HepG2 (cell line): ENCODE measurements at regions not wholly inside any gene's neighbourhood (a gene's known extent, or its start where the extent isn't known, plus 50 kb on each side); places are given as distances from the start of the nearest gene placed in this dataset.

Source experiments
- ATAC-seq: fragments of 200-7000 bp; cut with Tn5 transposase; 3 replicates; pipeline ENCODE4 v1.9.1; 2020; ENCODE audit warnings: mild to moderate bottlenecking, moderate library complexity
- BruUV-seq: library from RNA; stranded (reverse); fragments of 400-500 nt; replicated peaks from 2 replicates; lab custom pipeline; 2021; lab: Mats Ljungman, UMichigan
- CTCF ChIA-PET: fragments of 300-600 bp; formaldehyde crosslinking; extraction: SDS; loops from one replicate; lab custom pipeline; 2021; ENCODE audit warnings: low total read pairs, inconsistent platforms, low intra/inter-chr PET ratio; lab: Yijun Ruan, JAX
- POLR2A ChIA-PET: fragments of 350-600 bp; sonication (Branson Sonifier 250); formaldehyde crosslinking; loops from one replicate; lab custom pipeline; 2020; ENCODE audit warnings: antibody characterized with exemption, inconsistent platforms; lab: Yijun Ruan, JAX
- DNase-seq: peaks from one replicate; pipeline ENCODE4 v3.0.0-alpha.2; 2015; ENCODE audit warnings: low spot score
- FAIRE-seq: peaks from 3 replicates; lab custom pipeline; 2011; peaks lifted over from hg19 to GRCh38; lab: Jason Lieb, UNC
- H2AFZ ChIP-seq: one replicate; pipeline ENCODE4 v1.6.1; 2011; ENCODE audit warnings: low read length, inconsistent platforms
- H3K27ac ChIP-seq: fragments of 300-600 bp; 3 replicates; pipeline ENCODE4 v1.8.0; 2011; ENCODE audit warnings: mixed run types, mild to moderate bottlenecking, mixed read lengths, low read length, inconsistent platforms; ENCODE audit not compliant: insufficient read depth; ENCODE audit errors: extremely low read length
- H3K27me3 ChIP-seq, 2 experiments: fragments of 200-600 bp in 1 of 2; 2 replicates in 1 of 2; 3 replicates in 1 of 2; pipeline versions ENCODE4 v1.6.0 to v1.8.0; 2011; ENCODE audit warnings: low read length in 2 of 2, mild to moderate bottlenecking in 2 of 2, moderate library complexity in 2 of 2, inconsistent platforms in 1 of 2; ENCODE audit not compliant: insufficient read depth in 2 of 2, control insufficient read depth in 1 of 2
- H3K36me3 ChIP-seq, 2 experiments: fragments of 200-600 bp in 1 of 2; replicated peaks in 1 of 2; 2 replicates in 1 of 2; 3 replicates in 1 of 2; pipeline versions ENCODE4 v1.5.1 to v1.8.0; 2011; ENCODE audit warnings: low read length in 2 of 2, inconsistent platforms in 1 of 2; ENCODE audit not compliant: insufficient read depth in 2 of 2, control insufficient read depth in 1 of 2
- H3K4me1 ChIP-seq: 2 replicates; pipeline ENCODE4 v1.5.1; 2012; ENCODE audit warnings: low read length, inconsistent platforms; ENCODE audit not compliant: insufficient read depth
- H3K4me2 ChIP-seq: 2 replicates; pipeline ENCODE4 v1.6.0; 2011; ENCODE audit warnings: low read depth, low read length, inconsistent platforms
- H3K4me3 ChIP-seq, 3 experiments: fragments of 200-600 bp in 1 of 3; sonication (generic), shearing (Covaris generic) in 1 of 3; replicated peaks in 1 of 3; 2 replicates each; pipeline ENCODE4 v1.5.1; 2011 to 2016; ENCODE audit warnings: low read length in 3 of 3, inconsistent platforms in 2 of 3, low read depth in 2 of 3, mild to moderate bottlenecking in 2 of 3, control low read depth in 1 of 3, mixed read lengths in 1 of 3; ENCODE audit not compliant: insufficient read depth in 1 of 3
- H3K79me2 ChIP-seq: one replicate; pipeline ENCODE4 v1.6.1; 2011; ENCODE audit warnings: low read length, inconsistent platforms; ENCODE audit not compliant: insufficient read depth
- H3K9ac ChIP-seq: 2 replicates; pipeline ENCODE4 v1.6.0; 2011; ENCODE audit warnings: mild to moderate bottlenecking, low read depth, low read length, inconsistent platforms; ENCODE audit not compliant: insufficient read depth
- H3K9me3 ChIP-seq: 2 replicates; pipeline ENCODE4 v1.5.1; 2012; ENCODE audit warnings: mild to moderate bottlenecking, low read length
- H4K20me1 ChIP-seq: 2 replicates; pipeline ENCODE4 v1.6.0; 2011; ENCODE audit warnings: inconsistent platforms, mild to moderate bottlenecking, low read length, moderate library complexity; ENCODE audit not compliant: insufficient read depth
- IRF2 ChIP-seq: IDR thresholded peaks from 2 replicates; pipeline ENCODE4 v1.6.1; 2018; ENCODE audit warnings: missing genetic modification reagents, missing compliant biosample characterization
- KDM1A ChIP-seq: IDR thresholded peaks from 2 replicates; pipeline ENCODE4 v1.6.1; 2016; ENCODE audit warnings: missing compliant biosample characterization
- MAF1 ChIP-seq: sonication (generic); formaldehyde crosslinking; IDR thresholded peaks from 2 replicates; pipeline ENCODE4 v1.5.0; 2020; ENCODE audit warnings: missing genetic modification reagents, borderline replicate concordance
- MAFK ChIP-seq, 2 experiments: IDR thresholded peaks in 1 of 2; conservative IDR thresholded peaks in 1 of 2; 2 replicates each; pipeline ENCODE4 v1.6.1; 2011; ENCODE audit warnings: improper control_type of control experiment in 2 of 2, low read length in 2 of 2
- MEIS2 ChIP-seq: sonication (generic); formaldehyde crosslinking; IDR thresholded peaks from 2 replicates; pipeline ENCODE4 v1.9.0; 2021; ENCODE audit warnings: mild to moderate bottlenecking, missing genetic modification reagents
- MTF1 ChIP-seq: sonication (generic); formaldehyde crosslinking; IDR thresholded peaks from 2 replicates; pipeline ENCODE4 v1.5.0; 2020; ENCODE audit warnings: missing genetic modification reagents
- NR3C1 ChIP-seq: sonication (generic); formaldehyde crosslinking; IDR thresholded peaks from 2 replicates; pipeline ENCODE4 v1.4.0; 2020; ENCODE audit warnings: missing genetic modification reagents
- SMAD1 ChIP-seq: sonication (generic); formaldehyde crosslinking; IDR thresholded peaks from 2 replicates; pipeline ENCODE4 v1.4.0; 2020; ENCODE audit warnings: missing genetic modification reagents, low read depth, mild to moderate bottlenecking, borderline replicate concordance
- SMARCE1 ChIP-seq: fragments of 450-650 bp; IDR thresholded peaks from 2 replicates; pipeline ENCODE4 v1.6.1; 2017; ENCODE audit warnings: borderline replicate concordance
- TGIF2 ChIP-seq: IDR thresholded peaks from 2 replicates; pipeline ENCODE4 v1.6.1; 2016; ENCODE audit warnings: control low read depth, missing compliant biosample characterization
- THAP8 ChIP-seq: sonication (generic); formaldehyde crosslinking; IDR thresholded peaks from 2 replicates; pipeline ENCODE4 v1.5.1; 2020; ENCODE audit warnings: missing genetic modification reagents, mild to moderate bottlenecking, borderline replicate concordance
- YEATS2 ChIP-seq: sonication (generic); formaldehyde crosslinking; IDR thresholded peaks from 2 replicates; pipeline ENCODE4 v1.4.0; 2020; ENCODE audit warnings: missing genetic modification reagents, borderline replicate concordance
- YY1 ChIP-seq: IDR thresholded peaks from 2 replicates; pipeline ENCODE4 v1.6.1; 2011; ENCODE audit warnings: low read length, low read depth, moderate library complexity, mild to moderate bottlenecking; ENCODE audit not compliant: insufficient read depth, insufficient replicate concordance
- ZBTB8A ChIP-seq: sonication (generic); formaldehyde crosslinking; IDR thresholded peaks from 2 replicates; pipeline ENCODE4 v1.4.0; 2020; ENCODE audit warnings: mild to moderate bottlenecking, low read depth, missing genetic modification reagents, borderline replicate concordance
- ZFAT ChIP-seq: sonication (generic); formaldehyde crosslinking; conservative IDR thresholded peaks from 2 replicates; pipeline ENCODE4 v1.8.1; 2023; ENCODE audit warnings: missing genetic modification reagents, inconsistent platforms
- ZNF138 ChIP-seq: sonication (generic); formaldehyde crosslinking; IDR thresholded peaks from 2 replicates; pipeline ENCODE4 v1.5.0; 2020; ENCODE audit warnings: mild to moderate bottlenecking, low read depth, missing genetic modification reagents
- ZNF264 ChIP-seq: sonication (generic); formaldehyde crosslinking; IDR thresholded peaks from 2 replicates; pipeline ENCODE4 v1.4.0; 2020; ENCODE audit warnings: missing genetic modification reagents
- ZNF280D ChIP-seq: sonication (generic); formaldehyde crosslinking; IDR thresholded peaks from 2 replicates; pipeline ENCODE4 v1.5.1; 2020; ENCODE audit warnings: mild to moderate bottlenecking, missing genetic modification reagents
- ZSCAN12 ChIP-seq: sonication (generic); formaldehyde crosslinking; IDR thresholded peaks from 2 replicates; pipeline ENCODE4 v1.9.0; 2021; ENCODE audit warnings: mild to moderate bottlenecking, missing genetic modification reagents
- WGBS: methylation state at CpG from one replicate; pipeline ENCODE4 v1.1.6; 2017; ENCODE audit warnings: low lambda C conversion rate; 5-methylcytosine and 5-hydroxymethylcytosine counted together
- in situ Hi-C: cut with HindIII; loops from 2 replicates; pipeline ENCODE4 v1.10.0; 2017; ENCODE audit warnings: low pct_unique_long_range_greater_than_20kb; ENCODE audit not compliant: extremely low pct_ligation_motif_present
- intact Hi-C: fragments of 100-400 bp; cut with micrococcal nuclease; formaldehyde crosslinking; loops from one replicate; pipeline ENCODE4 v1.10.0; 2022; ENCODE audit not compliant: unreplicated experiment
- TF ChIP-seq, protein P1 (sequence below): sonication (generic); formaldehyde crosslinking; IDR thresholded peaks from 2 replicates; pipeline ENCODE4 v1.5.1; 2020; ENCODE audit warnings: missing genetic modification reagents, mild to moderate bottlenecking, borderline replicate concordance

- BruUV-seq = no TSS peak
- DNase-seq (no peak), ATAC-seq (no peak), FAIRE-seq (no peak)
- no peak for TF ChIP-seq IRF2 (CRISPR knock-in tag)
- no peak for TF ChIP-seq MAF1 (CRISPR knock-in tag)
- TF ChIP-seq THAP8 = no peak
- no peak for TF ChIP-seq ZNF264 (CRISPR knock-in tag)
- no peak for TF ChIP-seq ZBTB8A (CRISPR knock-in tag)
- no peak for TF ChIP-seq NR3C1
- TF ChIP-seq MAFK (conservative IDR thresholded peaks at IDR 0.05 in 1 of 2, IDR thresholded peaks at IDR 0.05 in 1 of 2; ENCODE audit: low read length in 2 of 2) = no peak
- no peak for TF ChIP-seq ZSCAN12 (CRISPR knock-in tag)
- TF ChIP-seq MEIS2 (CRISPR knock-in tag) = no peak
- no peak for TF ChIP-seq YY1
- no peak for TF ChIP-seq TGIF2 (CRISPR knock-in tag)
- no peak for TF ChIP-seq MTF1
- TF ChIP-seq KDM1A = no peak
- TF ChIP-seq YEATS2 (CRISPR knock-in tag) = no peak
- TF ChIP-seq ZNF138 (CRISPR knock-in tag) = no peak
- TF ChIP-seq ZNF280D (CRISPR knock-in tag) = no peak
- TF ChIP-seq SMARCE1 = no peak
- no peak for TF ChIP-seq SMAD1 (CRISPR knock-in tag)
- no peak for TF ChIP-seq ZFAT (CRISPR knock-in tag)
- TF ChIP-seq, protein P1, sequence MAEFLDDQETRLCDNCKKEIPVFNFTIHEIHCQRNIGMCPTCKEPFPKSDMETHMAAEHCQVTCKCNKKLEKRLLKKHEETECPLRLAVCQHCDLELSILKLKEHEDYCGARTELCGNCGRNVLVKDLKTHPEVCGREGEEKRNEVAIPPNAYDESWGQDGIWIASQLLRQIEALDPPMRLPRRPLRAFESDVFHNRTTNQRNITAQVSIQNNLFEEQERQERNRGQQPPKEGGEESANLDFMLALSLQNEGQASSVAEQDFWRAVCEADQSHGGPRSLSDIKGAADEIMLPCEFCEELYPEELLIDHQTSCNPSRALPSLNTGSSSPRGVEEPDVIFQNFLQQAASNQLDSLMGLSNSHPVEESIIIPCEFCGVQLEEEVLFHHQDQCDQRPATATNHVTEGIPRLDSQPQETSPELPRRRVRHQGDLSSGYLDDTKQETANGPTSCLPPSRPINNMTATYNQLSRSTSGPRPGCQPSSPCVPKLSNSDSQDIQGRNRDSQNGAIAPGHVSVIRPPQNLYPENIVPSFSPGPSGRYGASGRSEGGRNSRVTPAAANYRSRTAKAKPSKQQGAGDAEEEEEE = no peak
- no peaks in the 10 kb centered on the region; a peak in 1 of 5 replicates for H3K27me3 ChIP-seq
- in situ Hi-C loops = no loop called here
- H3K36me3 ChIP-seq = no peaks in the 10 kb centered on the region
- CTCF ChIA-PET = no interaction called here
- no peak overlapping the region for H3K4me2 ChIP-seq
- H3K4me1 ChIP-seq = no peaks in the 10 kb centered on the region
- no peak overlapping the region for H3K4me3 ChIP-seq
- no peak overlapping the region for H3K27ac ChIP-seq
- 43% methylated on average over 3 of the region's 5 CpGs for WGBS
- H3K9ac ChIP-seq = no peak overlapping the region
- H3K9me3 ChIP-seq = no peaks in the 10 kb centered on the region
- no peak overlapping the region for H2AFZ ChIP-seq
- H4K20me1 ChIP-seq = no peaks in the 10 kb centered on the region
- intact Hi-C loops = no loop called here
- POLR2A ChIA-PET = no interaction called here
- no peaks in the 10 kb centered on the region for H3K79me2 ChIP-seq
Observed at GRCh38 chr3:170641510-170642236, 55.8 kb upstream of the SLC7A14 start.
